HG03139 (cell line): ENCODE measurements at regions not wholly inside any gene's neighbourhood (a gene's known extent, or its start where the extent isn't known, plus 50 kb on each side); places are given as distances from the start of the nearest gene placed in this dataset.

Source experiments
- ATAC-seq: cut with Tn5 transposase; IDR thresholded peaks from one replicate; pipeline ENCODE4 v1.9.1; 2021; ENCODE audit not compliant: unreplicated experiment

DNA sequence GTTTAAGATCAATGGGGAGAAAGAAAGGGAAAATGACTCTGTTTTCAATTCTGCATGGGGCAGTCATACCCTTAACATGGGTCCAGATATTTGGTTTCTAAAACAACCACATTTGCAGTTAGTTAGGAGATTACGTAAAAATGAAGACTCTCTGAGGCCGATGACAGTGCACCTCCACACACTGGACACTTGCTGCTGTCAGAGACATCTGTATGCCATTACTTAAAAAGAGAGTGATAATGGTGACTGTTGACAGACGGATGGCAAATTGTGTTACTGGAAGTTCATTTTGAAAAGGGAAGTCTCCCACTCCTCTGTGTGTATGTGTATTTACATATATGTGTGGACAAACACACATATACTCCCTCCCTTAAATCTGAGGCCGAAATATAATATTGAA lies 304.5 kb upstream of the SEMA6D start:
- no peak for ATAC-seq

DNA sequence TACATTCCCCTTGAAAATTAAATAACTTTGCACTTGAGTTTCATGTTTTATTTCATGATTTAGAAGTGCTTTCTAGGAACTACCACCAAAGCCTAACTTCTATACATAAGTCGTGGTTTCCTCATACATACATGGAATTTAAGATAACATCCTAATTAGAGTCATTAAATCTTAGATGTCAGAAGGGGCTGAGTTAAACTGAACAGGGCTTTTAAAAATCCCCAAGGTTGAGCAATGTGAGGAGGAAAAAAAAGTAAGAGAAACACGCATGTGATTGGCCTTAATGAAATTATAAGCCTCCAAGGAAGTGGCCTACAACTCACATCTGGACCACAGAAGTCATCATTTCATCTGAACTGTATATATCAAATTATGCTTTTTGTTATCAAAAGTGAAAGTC lies 303.1 kb upstream of the SEMA6D start:
- ATAC-seq = no peak

DNA sequence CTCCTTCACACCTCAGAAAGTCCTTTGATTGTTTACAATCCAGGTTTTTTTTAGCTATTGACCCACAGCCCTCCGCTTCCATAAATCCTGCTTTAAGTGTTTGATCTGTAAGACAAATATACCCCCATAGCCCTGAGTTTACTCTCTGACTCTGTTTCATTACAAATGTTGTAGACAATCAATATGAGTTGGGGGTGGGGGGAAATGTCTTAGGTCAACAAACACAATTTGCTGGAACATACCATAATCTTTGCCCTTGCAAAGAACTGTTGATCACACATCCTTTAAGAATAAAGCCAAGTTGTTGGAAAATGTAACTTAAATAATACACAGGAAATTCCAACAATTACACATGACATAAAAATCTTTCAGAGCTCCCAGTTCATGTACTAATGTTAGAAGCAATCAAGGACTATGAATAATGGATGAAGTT lies 301.8 kb upstream of the SEMA6D start:
- no peak for ATAC-seq

DNA sequence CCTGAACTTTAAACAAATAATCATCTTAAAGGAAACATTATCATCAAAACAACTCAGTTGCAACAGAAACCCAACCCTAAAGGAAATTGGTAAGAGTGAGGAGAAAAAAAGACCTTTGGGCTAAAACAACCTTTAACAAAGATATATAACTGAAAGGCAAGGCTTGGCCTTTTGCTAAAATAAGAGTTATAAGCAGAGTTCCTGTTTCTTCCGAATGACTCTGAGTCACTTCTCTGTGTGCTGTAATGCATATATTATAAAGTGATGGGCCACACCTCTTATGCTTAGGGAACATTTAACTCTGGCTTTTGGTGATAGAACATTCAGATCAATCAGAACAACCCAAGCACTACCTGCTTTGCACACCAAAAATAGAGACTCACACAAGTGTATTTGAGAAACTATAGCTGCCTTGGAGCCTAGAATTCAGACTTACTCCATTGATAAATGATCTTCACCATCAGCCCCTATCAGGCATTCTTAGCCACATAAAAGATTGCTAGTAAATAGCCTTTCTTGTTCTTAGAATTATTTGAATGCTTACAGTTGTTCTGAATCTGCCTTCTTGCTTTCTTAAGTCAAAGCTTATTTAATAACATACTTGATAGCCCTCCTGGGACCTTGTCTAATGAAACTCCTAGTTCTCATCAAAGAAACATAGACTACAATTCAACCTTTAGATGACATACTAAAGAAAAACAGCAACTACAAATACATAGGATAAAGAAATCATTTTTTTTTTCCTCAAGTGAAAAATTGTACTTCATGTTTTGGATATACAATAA lies 294.2 kb upstream of the SEMA6D start:
- no peak for ATAC-seq

DNA sequence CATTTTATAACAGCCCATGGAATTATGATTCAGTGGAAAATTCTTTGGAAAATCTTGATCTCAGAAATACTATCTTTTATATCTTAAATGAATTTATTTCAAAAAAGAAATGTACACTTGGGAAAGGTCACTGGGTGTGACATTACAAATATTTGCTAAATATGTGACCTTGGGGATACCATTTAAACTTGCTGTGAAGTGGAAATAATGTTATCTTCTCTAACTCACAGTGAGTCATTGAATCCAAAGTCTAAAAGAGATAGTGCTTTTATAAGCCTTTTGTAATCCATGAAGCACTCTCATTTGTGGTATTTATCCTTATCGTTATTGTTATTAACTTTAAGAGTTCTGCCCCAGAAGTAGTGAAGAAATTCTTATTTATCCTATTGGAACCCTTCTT lies 289.8 kb upstream of the SEMA6D start:
- ATAC-seq = no peak

DNA sequence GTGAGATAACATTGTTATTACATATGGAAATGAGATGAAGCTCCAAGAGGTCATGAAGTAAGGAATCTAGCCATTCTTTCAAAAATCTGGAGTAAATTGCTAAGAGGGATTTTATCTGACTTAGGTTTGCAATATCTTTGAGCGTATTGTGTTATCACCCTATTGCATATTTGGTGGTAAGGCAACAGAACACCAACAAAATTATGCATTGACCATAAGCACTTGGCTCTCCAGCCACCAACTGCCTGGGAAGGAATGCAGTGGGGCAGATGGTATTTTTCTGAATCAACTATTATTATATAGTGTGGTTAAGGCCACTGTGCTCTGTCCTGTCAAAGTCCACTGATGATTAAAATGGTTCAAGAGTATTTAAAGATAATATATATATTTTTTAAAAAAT lies 287.9 kb upstream of the SEMA6D start:
- no peak for ATAC-seq

DNA sequence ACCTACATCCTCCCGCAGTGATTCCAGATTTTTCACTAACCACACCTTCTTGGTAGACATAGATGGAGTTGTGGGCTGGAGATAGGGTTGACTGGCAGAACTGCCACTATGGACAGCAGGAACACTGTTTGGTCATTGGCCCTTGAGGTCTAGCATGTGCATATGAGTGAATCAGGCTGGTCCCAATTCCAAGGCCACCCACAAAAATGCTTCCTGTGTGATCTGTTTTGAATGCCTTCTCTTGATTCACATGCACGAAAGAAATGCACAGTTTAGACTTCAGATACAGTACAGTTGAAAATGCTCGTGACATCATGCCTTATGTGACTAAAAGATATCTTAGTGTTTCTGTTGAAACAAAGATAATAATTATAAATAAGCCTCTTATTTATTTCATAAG lies 285.8 kb upstream of the SEMA6D start:
- no peak for ATAC-seq

DNA sequence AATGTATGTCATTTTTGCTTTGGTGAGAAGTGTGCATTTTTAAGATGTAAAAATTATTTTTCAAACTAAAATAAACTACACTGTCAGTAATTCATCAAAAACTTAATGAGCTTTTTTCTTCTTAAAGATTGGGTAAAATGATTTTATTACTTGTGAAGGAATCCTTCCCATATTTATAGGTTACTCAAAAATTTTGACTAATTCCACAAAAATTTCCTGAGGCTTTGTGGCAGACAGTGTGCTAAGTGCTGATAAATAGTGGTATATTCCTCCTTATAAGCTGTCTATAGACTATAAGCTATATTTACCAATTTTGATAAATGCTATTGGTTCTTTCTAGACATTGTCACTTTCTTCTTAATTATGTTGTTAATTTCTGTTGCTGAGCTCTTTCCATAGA lies 284.5 kb upstream of the SEMA6D start:
- no peak for ATAC-seq

DNA sequence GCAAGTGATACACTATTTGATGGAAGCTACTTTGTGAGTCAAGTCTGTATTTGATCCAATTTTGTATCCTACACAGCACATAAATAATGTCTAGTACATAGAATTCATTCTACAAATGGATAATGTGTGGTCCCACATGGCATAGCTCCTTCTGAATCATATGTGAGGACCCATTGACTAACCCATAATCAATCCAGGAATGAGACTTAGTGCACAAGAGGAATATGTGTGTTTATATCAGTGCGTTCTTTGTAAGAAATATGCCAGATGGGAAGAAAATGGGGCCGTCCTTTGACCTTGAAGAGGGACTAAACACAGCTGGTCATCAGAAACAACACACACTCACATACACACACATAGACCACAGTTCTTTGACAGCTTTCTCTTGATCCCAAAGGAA lies 282.7 kb upstream of the SEMA6D start:
- no peak for ATAC-seq

DNA sequence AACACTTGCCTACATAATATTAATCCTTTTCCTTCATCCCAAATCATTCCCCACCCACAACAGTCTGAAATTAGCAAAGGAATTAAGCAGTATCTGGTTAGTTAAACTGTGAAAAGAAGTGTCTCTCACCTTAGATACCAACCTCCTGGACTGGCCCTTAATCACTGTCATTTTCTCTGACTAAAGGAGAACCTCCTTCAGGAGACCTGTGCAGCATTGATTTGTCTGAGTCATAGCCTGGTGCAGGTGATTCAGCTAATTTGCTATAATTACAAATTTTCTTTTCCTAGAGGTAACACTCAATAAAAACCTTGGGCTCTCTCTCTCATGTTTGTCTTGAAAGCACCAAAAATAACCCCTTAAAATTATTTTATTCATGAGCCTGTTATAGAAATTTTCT lies 279.8 kb upstream of the SEMA6D start:
- no peak for ATAC-seq

DNA sequence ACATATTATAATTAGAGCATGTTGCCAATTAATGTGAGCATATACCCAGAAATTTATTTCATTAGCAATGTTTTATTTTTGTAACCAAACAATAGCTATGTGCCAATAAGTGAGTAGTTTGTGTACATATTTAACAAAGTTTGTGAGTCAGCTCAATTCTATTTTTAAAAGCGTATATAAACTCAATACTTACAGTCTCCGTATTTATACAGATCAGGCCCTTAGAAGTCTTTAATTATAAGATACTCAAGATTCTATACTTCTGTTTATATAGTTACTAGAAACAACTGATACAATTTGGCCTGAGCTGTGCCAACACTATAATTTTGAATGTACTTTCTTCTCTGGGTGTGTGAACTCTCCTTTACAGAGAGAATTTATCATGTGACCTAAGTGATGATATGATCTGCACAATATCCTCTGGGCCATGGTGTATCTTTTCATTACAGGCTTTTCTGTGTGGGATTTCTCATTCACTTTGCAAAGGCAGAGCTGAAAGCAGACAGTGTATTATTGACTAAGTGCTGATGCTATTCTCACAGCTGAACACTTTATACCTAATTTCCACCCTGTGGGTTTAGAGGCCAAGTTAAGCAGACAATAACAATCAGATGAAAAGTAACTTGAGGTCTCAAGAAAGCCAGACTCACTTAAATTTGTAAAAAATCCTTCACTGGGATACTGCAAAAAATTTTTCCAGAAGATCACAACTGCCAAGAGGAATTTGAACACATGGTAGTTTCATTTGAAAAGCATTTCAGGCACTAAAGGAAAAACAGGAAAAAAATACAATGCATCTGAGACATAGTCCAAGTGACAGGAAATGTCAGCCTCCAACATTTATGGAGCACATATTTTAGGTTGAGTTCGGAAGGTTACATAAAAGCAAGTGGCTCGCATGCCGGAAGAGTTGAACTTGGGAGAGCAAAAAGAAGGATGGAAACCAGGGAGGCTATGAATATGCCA lies 277.9 kb upstream of the SEMA6D start:
- ATAC-seq = no peak

DNA sequence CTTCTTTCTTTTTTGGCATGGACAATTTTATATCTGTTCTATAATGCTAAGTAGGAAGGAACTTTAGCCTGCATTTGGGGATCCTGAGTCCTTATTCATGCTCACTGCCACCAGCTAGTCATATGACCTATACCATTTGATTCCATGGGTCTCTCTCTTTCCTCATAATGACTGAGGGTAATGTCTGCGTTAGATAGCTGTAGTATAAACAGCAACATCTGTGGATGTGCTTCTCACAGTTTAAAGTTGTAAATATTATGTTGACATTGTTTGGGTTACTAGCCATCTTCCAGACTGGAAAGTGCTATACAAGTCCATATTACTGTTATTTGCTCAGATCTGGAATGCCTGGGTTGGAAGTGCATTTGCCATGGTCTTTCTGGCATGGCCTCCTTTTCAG lies 274.9 kb upstream of the SEMA6D start:
- no peak for ATAC-seq

DNA sequence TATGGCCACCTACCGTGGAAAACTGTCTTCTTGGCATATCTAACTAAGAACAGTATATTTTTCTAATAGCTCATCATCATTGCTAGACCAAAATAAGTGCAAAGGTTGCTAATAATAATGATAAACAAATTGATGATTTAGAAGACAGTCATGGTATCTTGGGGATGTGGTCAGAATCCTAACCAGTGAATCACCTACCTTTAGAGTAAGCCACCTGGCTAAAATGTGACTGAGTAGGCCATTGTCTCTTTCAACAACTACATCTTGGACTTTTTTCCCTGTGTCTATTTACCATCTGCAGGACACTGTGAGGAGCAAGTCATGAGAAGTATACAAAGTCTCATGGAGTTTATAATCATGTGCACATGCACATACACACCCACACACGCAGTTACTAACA lies 273.5 kb upstream of the SEMA6D start:
- ATAC-seq = no peak

DNA sequence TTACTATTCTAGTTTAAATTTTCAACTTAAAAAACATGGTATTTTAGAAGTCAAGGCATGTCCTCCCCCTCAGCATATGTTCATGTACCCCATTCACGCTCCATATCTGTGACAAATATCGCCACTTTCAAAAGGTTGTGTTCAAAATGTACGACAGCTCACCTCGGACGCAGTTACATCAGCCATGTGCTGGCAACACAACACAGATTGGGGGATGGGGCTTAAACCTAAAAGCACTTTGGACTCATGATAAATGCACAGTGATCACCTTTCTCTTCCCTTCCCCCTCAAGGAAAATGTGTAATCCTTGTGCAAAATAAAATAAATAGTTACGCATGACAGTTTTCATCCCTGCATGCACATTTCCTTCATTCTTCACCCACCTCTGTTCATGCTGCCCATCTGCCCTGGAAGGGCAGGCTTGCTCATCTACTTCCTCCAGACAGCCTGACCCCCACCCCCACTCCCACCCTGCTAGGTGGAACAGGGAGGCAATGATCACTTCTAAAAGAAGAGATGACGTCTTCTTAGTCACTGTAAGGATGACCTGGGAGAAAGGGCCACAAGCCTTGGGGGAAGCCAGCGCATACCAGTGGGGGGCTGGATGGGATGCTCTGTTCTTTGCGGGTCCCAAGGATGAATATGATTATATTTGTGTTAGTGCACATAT lies 271.4 kb upstream of the SEMA6D start:
- ATAC-seq = no peak

DNA sequence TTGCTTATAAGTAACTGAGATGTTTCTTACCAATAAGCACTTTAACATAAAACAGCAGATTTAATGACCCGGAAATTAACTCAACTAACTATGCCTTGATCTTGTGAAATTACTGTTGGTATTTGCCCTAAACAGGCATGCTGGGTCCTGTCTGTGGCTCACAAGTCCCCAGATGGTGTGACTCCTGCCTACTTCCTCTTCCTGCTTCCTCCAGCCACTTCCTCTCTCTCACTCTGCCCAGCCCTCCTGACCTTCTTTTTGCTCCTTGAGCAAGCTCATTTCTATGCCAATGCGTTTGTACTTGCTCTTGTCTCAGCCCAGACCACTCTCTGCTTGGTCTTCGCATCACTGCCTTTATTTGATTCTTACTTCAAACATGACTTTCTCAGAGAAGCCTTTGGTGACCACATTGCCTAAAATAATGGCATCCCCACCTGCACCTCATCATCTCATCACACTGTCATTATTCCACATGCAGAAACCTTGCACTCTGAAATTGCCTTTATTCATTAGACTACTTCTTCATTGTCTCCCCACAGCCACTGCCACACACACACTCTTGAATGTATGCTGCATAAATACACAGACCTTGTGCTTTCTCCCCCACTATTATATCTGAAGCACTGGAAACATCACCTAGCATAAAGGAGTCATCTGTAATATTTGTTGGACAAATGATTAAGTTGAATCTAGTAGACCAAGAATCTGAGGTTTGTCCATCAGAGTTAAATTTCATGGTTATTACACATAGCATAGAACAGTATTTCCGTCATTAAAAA lies 256.3 kb upstream of the SEMA6D start:
- no peak for ATAC-seq

DNA sequence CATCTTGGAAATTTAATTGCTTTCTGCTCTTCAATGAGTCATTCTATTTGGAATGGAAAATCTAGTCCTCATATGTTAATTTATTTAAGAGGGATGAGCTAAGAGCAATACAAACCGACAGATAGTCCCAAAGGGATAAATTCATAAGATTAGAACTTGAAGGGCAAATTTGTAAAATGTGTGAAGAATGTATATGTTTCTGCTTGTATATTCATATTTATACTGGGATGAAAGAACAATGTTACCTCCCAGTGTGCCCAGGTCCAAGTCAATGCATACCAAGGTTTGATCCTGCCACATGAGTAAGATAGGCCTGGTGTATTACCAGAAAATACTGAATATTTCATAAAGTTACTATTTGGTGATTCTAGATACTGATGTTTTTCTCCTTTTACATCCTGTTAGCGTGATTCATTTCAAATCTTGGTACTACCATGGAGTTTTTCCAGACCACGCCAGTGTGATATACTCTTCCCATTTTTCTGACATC lies 255.6 kb upstream of the SEMA6D start:
- ATAC-seq = no peak

DNA sequence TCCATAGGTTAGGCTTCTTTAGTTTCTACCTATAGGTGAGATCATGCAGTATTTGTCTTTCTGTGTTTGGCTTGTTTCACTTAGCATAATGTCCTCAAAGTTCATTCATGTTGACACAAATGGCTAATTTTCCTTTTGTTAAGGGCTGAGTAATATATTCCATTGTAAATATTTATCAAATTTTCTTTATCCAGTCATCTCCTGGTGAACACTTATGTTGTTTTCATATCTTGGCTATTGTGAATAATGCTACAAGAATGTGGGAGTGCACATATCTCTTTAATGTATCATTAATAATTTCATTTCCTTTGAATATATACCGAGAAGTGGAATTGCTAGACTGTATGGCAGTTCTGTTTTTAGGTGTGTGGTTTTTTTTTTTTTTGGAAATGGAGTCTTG lies 250.9 kb upstream of the SEMA6D start:
- ATAC-seq = no peak

DNA sequence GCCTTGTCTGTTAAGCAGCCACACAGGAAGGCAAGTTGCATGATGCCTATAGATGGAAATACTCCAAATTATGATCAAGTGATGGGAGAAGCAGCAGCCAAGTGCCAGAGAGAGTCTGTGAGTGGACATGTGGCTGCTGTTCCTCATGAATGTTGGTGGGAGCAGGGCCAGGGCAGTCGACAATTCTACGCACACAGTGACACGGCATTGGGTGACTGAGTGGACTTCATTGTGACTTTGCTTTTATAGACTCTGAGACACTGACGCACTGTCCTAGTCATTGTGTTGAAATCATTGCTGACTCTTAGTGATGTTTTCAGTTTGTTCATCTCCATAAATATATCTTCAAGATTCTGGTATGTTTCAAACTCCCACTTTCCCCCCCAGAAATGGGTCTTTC lies 246.3 kb upstream of the SEMA6D start:
- ATAC-seq = no peak

DNA sequence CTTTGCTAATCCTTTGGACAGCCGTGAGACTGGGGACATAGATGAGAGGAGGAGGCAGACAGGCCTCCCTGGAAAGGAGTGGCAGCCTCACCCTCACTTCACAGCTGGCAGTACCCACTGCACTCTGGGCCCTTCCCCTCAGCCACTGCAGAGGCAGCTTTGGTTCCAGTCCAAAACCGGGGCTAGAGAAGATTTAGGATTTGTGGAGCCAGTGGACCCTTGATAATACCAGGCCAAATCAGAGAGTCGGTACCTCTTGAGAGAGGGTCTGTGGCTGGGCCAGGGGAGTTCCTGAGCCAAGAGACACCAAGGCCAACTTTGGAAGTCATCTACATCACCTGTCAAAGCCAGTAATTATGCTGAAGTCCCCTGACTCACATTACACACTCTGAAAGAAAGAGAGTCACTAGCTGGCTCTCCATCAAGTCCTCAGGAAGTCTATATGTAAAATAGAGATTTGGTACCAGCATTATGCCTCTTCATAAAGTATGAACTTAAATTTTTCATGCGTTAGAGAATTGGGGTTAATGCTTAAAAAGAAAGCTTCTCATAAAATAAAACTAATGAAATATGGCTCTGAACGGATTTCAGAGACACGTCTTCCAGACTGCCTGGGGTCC lies 244.1 kb upstream of the SEMA6D start:
- ATAC-seq = no peak

DNA sequence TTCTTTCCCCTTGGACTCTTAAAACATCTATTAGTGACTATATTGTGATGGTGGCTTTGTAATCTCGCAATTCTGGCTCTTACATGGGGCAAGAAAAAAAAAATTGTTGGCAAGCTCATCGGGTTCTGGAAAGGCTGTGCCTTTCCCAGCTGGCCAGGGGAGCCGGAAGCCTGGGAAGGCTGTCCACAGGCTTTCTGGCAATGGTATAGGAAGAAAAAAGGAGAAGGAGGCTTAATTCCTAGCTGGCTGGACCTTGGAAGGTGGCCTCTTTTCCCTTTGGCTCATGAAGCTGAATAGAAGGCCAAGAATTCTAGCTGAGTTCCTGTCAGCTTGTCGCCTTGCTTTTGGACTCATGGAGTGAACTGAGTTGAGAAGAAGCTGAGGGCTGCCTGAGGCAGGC lies 243.5 kb upstream of the SEMA6D start:
- ATAC-seq = no peak
